CD14-positive monocyte (primary cell): ENCODE measurements at regions not wholly inside any gene's neighbourhood (a gene's known extent, or its start where the extent isn't known, plus 50 kb on each side); places are given as distances from the start of the nearest gene placed in this dataset.

Experiments used
- DNase-seq, 3 donors: peaks; one replicate each; pipeline ENCODE4 v3.0.0-alpha.2; 2011 to 2022
- H2AFZ ChIP-seq: 2 replicates; pipeline ENCODE4 v1.6.0; 2012; ENCODE audit warnings: mild to moderate bottlenecking, low read depth, low read length, inconsistent platforms; ENCODE audit not compliant: insufficient read depth, poor library complexity, severe bottlenecking
- H3K27ac ChIP-seq, 2 donors: 1 replicate in 1 of 2; 2 replicates in 1 of 2; pipeline ENCODE4 v1.5.1; 2012 to 2013; ENCODE audit warnings: low read length in 2 of 2, control low read depth in 1 of 2, inconsistent platforms in 1 of 2, low read depth in 1 of 2, mild to moderate bottlenecking in 1 of 2
- H3K27me3 ChIP-seq, 2 donors: one replicate each; pipeline versions ENCODE4 v1.6.0 to v1.6.1; 2011 to 2013; ENCODE audit warnings: low read length in 2 of 2; ENCODE audit not compliant: control insufficient read depth in 2 of 2, insufficient read depth in 2 of 2
- H3K36me3 ChIP-seq, 2 donors: replicated peaks in 1 of 2; 1 replicate in 1 of 2; 2 replicates in 1 of 2; pipeline versions ENCODE4 v1.5.1 to v1.6.1; 2012 to 2013; ENCODE audit warnings: low read length in 2 of 2, control low read depth in 1 of 2, inconsistent platforms in 1 of 2, mild to moderate bottlenecking in 1 of 2; ENCODE audit not compliant: insufficient read depth in 2 of 2, control insufficient read depth in 1 of 2
- H3K4me1 ChIP-seq, 2 donors: 1 replicate in 1 of 2; 2 replicates in 1 of 2; pipeline versions ENCODE4 v1.5.1 to v1.6.1; 2012 to 2013; ENCODE audit warnings: low read length in 2 of 2, control low read depth in 1 of 2, inconsistent platforms in 1 of 2, mild to moderate bottlenecking in 1 of 2, moderate library complexity in 1 of 2; ENCODE audit not compliant: insufficient read depth in 2 of 2, control insufficient read depth in 1 of 2
- H3K4me2 ChIP-seq: replicated peaks from 2 replicates; pipeline ENCODE3; 2012; ENCODE audit warnings: low read length, moderate library complexity, mild to moderate bottlenecking; ENCODE audit not compliant: poor library complexity, severe bottlenecking; ENCODE audit errors: extremely low read depth
- H3K4me3 ChIP-seq, 3 experiments: fragments of 200-600 bp in 1 of 3; sonication (generic) in 1 of 3; replicated peaks in 1 of 3; 1 replicate in 2 of 3; 2 replicates in 1 of 3; pipeline ENCODE4 v1.5.1; 2011 to 2013; ENCODE audit warnings: low read length in 3 of 3, mild to moderate bottlenecking in 3 of 3, control low read depth in 2 of 3, low read depth in 2 of 3, inconsistent platforms in 1 of 3, moderate library complexity in 1 of 3
- H3K79me2 ChIP-seq: 2 replicates; pipeline ENCODE4 v1.6.0; 2012; ENCODE audit warnings: mild to moderate bottlenecking, control low read depth, inconsistent platforms, low read length, moderate library complexity; ENCODE audit not compliant: insufficient read depth
- H3K9ac ChIP-seq: 2 replicates; pipeline ENCODE4 v1.6.0; 2017; ENCODE audit warnings: low read length, mild to moderate bottlenecking; ENCODE audit not compliant: insufficient read depth, poor library complexity, severe bottlenecking
- H3K9me3 ChIP-seq, 2 donors: replicated peaks in 1 of 2; 1 replicate in 1 of 2; 2 replicates in 1 of 2; pipeline versions ENCODE4 v1.5.1 to v1.6.1; 2012 to 2013; ENCODE audit warnings: low read length in 2 of 2, control low read depth in 1 of 2; ENCODE audit not compliant: control insufficient read depth in 1 of 2, insufficient read depth in 1 of 2
- H4K20me1 ChIP-seq: 2 replicates; pipeline ENCODE4 v1.6.0; 2012; ENCODE audit warnings: mild to moderate bottlenecking, low read length, control low read depth, moderate library complexity; ENCODE audit not compliant: insufficient read depth
- H3K27ac Mint-ChIP-seq, 7 donors: one replicate each; pipeline ENCODE4 v1.8.0; 2020; ENCODE audit warnings: mild to moderate bottlenecking in 7 of 7, mixed read lengths in 7 of 7, moderate library complexity in 6 of 7, inconsistent platforms in 2 of 7
- H3K27me3 Mint-ChIP-seq, 3 donors: one replicate each; pipeline ENCODE4 v1.8.0; 2021 to 2022; ENCODE audit warnings: low read depth in 3 of 3, mild to moderate bottlenecking in 3 of 3, mixed read lengths in 3 of 3, moderate library complexity in 3 of 3, inconsistent platforms in 1 of 3
- H3K36me3 Mint-ChIP-seq, 2 donors: one replicate each; pipeline ENCODE4 v1.8.0; 2020; ENCODE audit warnings: mixed read lengths in 2 of 2, inconsistent platforms in 1 of 2, mild to moderate bottlenecking in 1 of 2
- H3K4me1 Mint-ChIP-seq: one replicate; pipeline ENCODE4 v1.8.0; 2020; ENCODE audit warnings: mild to moderate bottlenecking, mixed read lengths
- H3K4me3 Mint-ChIP-seq, 2 donors: one replicate each; pipeline ENCODE4 v1.8.0; 2020; ENCODE audit warnings: mild to moderate bottlenecking in 2 of 2, mixed read lengths in 2 of 2, moderate library complexity in 1 of 2
- H3K9me3 Mint-ChIP-seq, 7 donors: one replicate each; pipeline ENCODE4 v1.8.0; 2020 to 2022; ENCODE audit warnings: mixed read lengths in 7 of 7, mild to moderate bottlenecking in 6 of 7, moderate library complexity in 6 of 7, inconsistent platforms in 2 of 7
- CTCF ChIP-seq: fragments of 200-600 bp; IDR thresholded peaks from one replicate; pipeline ENCODE4 v1.8.0; 2022; ENCODE audit warnings: antibody characterized with exemption, mild to moderate bottlenecking
- WGBS: methylation state at CpG from one replicate; pipeline ENCODE4 v1.1.5; 2013; ENCODE audit warnings: missing lambda C conversion rate; ENCODE audit not compliant: insufficient coverage; 5-methylcytosine and 5-hydroxymethylcytosine counted together
- intact Hi-C, 2 donors: fragments of 100-400 bp; cut with micrococcal nuclease; formaldehyde crosslinking; loops; one replicate each; pipeline versions ENCODE4 v1.15.0 to v1.15.1; 2023

- Histone ChIP-seq H3K27me3 (no peaks in the 10 kb centered on the region), H2AFZ (peak overlapping the region; percentile 66), H3K4me2 (peak overlapping the region; percentile 48), H3K9ac (no peak overlapping the region), H3K4me1 (peaks cover 21 to 26% of the 10 kb centered on the region in 2 donors), H4K20me1 (no peaks in the 10 kb centered on the region), H3K36me3 (no peaks in the 10 kb centered on the region), H3K27ac (peak overlapping the region in 1 of 2 donors; percentile 86), H3K9me3 (no peaks in the 10 kb centered on the region), H3K4me3 (peak overlapping the region in 1 of 3 experiments; percentile 50), H3K79me2 (no peaks in the 10 kb centered on the region)
- Mint-ChIP-seq H3K4me1 (peaks cover 26% of the 10 kb centered on the region), H3K27ac (peak overlapping the region; percentile 82 to 90 (median 85)), H3K27me3 (no peaks in the 10 kb centered on the region), H3K36me3 (peaks cover 2 to 4% of the 10 kb centered on the region in 2 donors), H3K4me3 (peak overlapping the region in 1 of 2 donors; percentile 52), H3K9me3 (peaks cover 0 to 10% (median under 1%) of the 10 kb centered on the region in 7 donors)
- DNase-seq = peak; percentile 19 to 24 (median 21)
- intact Hi-C loops = no loop called here
- no CpG with 5 or more reads among the region's 4 CpGs for WGBS
- no peak for TF ChIP-seq CTCF
Measured at GRCh38 chr5:40355846-40356245, 323.9 kb upstream of the PTGER4 start.

- H3K4me2 ChIP-seq = peak overlapping the region; percentile 48
- WGBS = 86% methylated on average over 4 of the region's 6 CpGs
- H2AFZ ChIP-seq = peak overlapping the region; percentile 66
- peak overlapping the region in 4 of 7 donors; percentile 4 to 86 (median 63) for H3K27ac Mint-ChIP-seq
- H3K4me1 Mint-ChIP-seq = peaks cover 26% of the 10 kb centered on the region
- intact Hi-C loops = no loop called here
- H4K20me1 ChIP-seq = no peaks in the 10 kb centered on the region
- no peaks in the 10 kb centered on the region for H3K27me3 Mint-ChIP-seq
- H3K36me3 ChIP-seq = no peaks in the 10 kb centered on the region
- no peak for TF ChIP-seq CTCF
- no peaks in the 10 kb centered on the region for H3K79me2 ChIP-seq
- peak overlapping the region in 1 of 3 experiments; percentile 50 for H3K4me3 ChIP-seq
- H3K27ac ChIP-seq = peak overlapping the region in 1 of 2 donors; percentile 86
- peaks cover 0 to 11% (median 2%) of the 10 kb centered on the region in 7 donors for H3K9me3 Mint-ChIP-seq
- no peak overlapping the region for H3K9ac ChIP-seq
- H3K9me3 ChIP-seq = peaks cover 0 to 1% of the 10 kb centered on the region in 2 donors
- H3K4me3 Mint-ChIP-seq = no peak overlapping the region
- no peaks in the 10 kb centered on the region for H3K27me3 ChIP-seq
- peaks cover 2 to 4% of the 10 kb centered on the region in 2 donors for H3K36me3 Mint-ChIP-seq
- DNase-seq = no peak
- H3K4me1 ChIP-seq = peaks cover 21 to 26% of the 10 kb centered on the region in 2 donors
Measured at GRCh38 chr5:40355181-40355580, 324.5 kb upstream of the PTGER4 start.
